ENCODE measurements at regions not wholly inside any gene's neighbourhood (a gene's known extent, or its start where the extent isn't known, plus 50 kb on each side); places are given as distances from the start of the nearest gene placed in this dataset.

DNA sequence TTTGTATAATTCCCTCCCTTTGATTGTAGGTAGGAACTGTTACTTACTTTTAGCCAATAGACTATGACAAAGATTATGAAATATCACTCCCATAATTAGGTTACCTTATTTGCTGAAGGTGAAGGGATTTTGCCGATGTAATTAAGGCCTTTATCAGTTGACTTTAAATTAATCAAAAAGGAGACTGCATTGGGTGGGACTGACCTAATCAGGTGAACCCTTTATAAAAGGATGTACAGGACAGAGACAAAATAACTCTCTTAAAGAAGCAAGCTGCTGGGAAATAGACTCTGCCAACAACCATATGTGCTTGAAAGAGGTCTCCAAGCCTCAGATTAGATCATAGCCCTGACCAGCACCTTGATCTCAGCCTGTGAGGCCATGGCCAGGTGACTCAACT is 167.6 kb downstream of the SOX3 start:
- TF ChIP-seq, protein P1, sequence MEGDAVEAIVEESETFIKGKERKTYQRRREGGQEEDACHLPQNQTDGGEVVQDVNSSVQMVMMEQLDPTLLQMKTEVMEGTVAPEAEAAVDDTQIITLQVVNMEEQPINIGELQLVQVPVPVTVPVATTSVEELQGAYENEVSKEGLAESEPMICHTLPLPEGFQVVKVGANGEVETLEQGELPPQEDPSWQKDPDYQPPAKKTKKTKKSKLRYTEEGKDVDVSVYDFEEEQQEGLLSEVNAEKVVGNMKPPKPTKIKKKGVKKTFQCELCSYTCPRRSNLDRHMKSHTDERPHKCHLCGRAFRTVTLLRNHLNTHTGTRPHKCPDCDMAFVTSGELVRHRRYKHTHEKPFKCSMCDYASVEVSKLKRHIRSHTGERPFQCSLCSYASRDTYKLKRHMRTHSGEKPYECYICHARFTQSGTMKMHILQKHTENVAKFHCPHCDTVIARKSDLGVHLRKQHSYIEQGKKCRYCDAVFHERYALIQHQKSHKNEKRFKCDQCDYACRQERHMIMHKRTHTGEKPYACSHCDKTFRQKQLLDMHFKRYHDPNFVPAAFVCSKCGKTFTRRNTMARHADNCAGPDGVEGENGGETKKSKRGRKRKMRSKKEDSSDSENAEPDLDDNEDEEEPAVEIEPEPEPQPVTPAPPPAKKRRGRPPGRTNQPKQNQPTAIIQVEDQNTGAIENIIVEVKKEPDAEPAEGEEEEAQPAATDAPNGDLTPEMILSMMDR (IDR thresholded peaks at IDR 0.05; ENCODE audit: low read depth, low read length) = no peak
- no peak for TF ChIP-seq EZH2phosphoT487 (IDR thresholded peaks at IDR 0.05; ENCODE audit: low read depth)

Measured in OCI-LY3 (cell line).